ENCODE measurements at regions not wholly inside any gene's neighbourhood (a gene's known extent, or its start where the extent isn't known, plus 50 kb on each side); places are given as distances from the start of the nearest gene placed in this dataset.

- no peak for TF ChIP-seq GATA3 (IDR thresholded peaks at IDR 0.05; ENCODE audit: low read depth, low read length)
- TF ChIP-seq GATA2 (IDR thresholded peaks at IDR 0.05; ENCODE audit: low read depth, low read length), result no peak
Measured at GRCh38 chr2:66749566-66749965, 314.6 kb downstream of the MEIS1 start.

Measured in SH-SY5Y (cell line).